GM18498 (cell line): ENCODE measurements at regions not wholly inside any gene's neighbourhood (a gene's known extent, or its start where the extent isn't known, plus 50 kb on each side); places are given as distances from the start of the nearest gene placed in this dataset.
"Not testable (repeated sequence)": the region's sequence is repeated elsewhere in the genome, so short reads cannot be mapped to it uniquely, and the experiment has no call there.

Experiments
- ATAC-seq: cut with Tn5 transposase; IDR thresholded peaks from one replicate; pipeline ENCODE4 v1.9.1; 2021; ENCODE audit warnings: mild to moderate bottlenecking, moderate library complexity; ENCODE audit not compliant: unreplicated experiment

GRCh38 chr4:146124023-146124680 is 51.4 kb upstream of the LSM6 start:
- ATAC-seq, result peak; percentile 91

- ATAC-seq, result peak; percentile 23
Measured at GRCh38 chr4:146123231-146123630, 52.3 kb upstream of the LSM6 start.

- ATAC-seq, result no peak
Measured at GRCh38 chr4:146122398-146122797, 53.1 kb upstream of the LSM6 start.

- no peak for ATAC-seq
Measured at GRCh38 chr4:146121757-146122156, 53.8 kb upstream of the LSM6 start.

- ATAC-seq, result no peak
Measured at GRCh38 chr4:146119845-146120404, 55.6 kb upstream of the LSM6 start.

GRCh38 chr4:146114066-146114465 is 61.5 kb upstream of the LSM6 start:
- ATAC-seq, result no peak

GRCh38 chr4:146113171-146113570 is 62.3 kb upstream of the LSM6 start:
- no peak for ATAC-seq

- ATAC-seq, result peak; percentile 57
Measured at GRCh38 chr4:146112389-146112788, 63.1 kb upstream of the LSM6 start.

GRCh38 chr4:146110871-146111485 is 64.5 kb upstream of the LSM6 start:
- ATAC-seq, result no peak

GRCh38 chr4:146108756-146109155 is 66.8 kb upstream of the LSM6 start:
- ATAC-seq, result no peak

GRCh38 chr4:146107587-146108240 is 67.8 kb upstream of the LSM6 start:
- ATAC-seq, result no peak

GRCh38 chr4:146105464-146105863 is 70.1 kb upstream of the LSM6 start:
- peak; percentile 80 for ATAC-seq

GRCh38 chr4:146104541-146104940 is 71.0 kb upstream of the LSM6 start:
- ATAC-seq, result no peak

GRCh38 chr4:146104052-146104451 is 71.5 kb upstream of the LSM6 start:
- not testable (repeated sequence) for ATAC-seq

GRCh38 chr4:146099585-146099984 is 75.9 kb upstream of the LSM6 start:
- no peak for ATAC-seq

- ATAC-seq, result peak; percentile 77
Measured at GRCh38 chr4:146098978-146099377, 76.5 kb upstream of the LSM6 start.

- peak; percentile 73 for ATAC-seq
Measured at GRCh38 chr4:146098397-146098796, 77.1 kb upstream of the LSM6 start.

- ATAC-seq, result no peak
Measured at GRCh38 chr4:146096371-146096770, 79.1 kb upstream of the LSM6 start.

GRCh38 chr4:146095860-146096259 is 79.7 kb upstream of the LSM6 start:
- ATAC-seq, result peak; percentile 25

- ATAC-seq, result no peak
Measured at GRCh38 chr4:146095091-146095690, 80.3 kb upstream of the LSM6 start.

GRCh38 chr4:146088690-146089089 is 86.8 kb upstream of the LSM6 start:
- no peak for ATAC-seq

GRCh38 chr4:146087856-146088255 is 87.7 kb upstream of the LSM6 start:
- ATAC-seq, result no peak
